ENCODE measurements at regions not wholly inside any gene's neighbourhood (a gene's known extent, or its start where the extent isn't known, plus 50 kb on each side); places are given as distances from the start of the nearest gene placed in this dataset.

- no peaks in the 10 kb centered on the region for H3K27me3 ChIP-seq (ENCODE audit: low read length)
- no peak overlapping the region for H3K4me3 ChIP-seq (ENCODE audit: low read length)
- CTCF ChIA-PET: no interaction called here
- no peaks in the 10 kb centered on the region for H3K79me2 ChIP-seq (ENCODE audit: low read length)
- intact Hi-C loops (cut with micrococcal nuclease): no loop called here
- no peak overlapping the region for H3K9ac ChIP-seq (ENCODE audit: low read length)
- no peaks in the 10 kb centered on the region for H3K9me2 ChIP-seq (replicated peaks; ENCODE audit: low read length)
- no peak overlapping the region for H3K4me2 ChIP-seq (ENCODE audit: low read length)
- POLR2A ChIA-PET (ENCODE audit: unreplicated experiment): no interaction called here
- no peak overlapping the region for H2AFZ ChIP-seq (ENCODE audit: low read length)
- H4K20me1 ChIP-seq (ENCODE audit: low read length): no peaks in the 10 kb centered on the region
- no peaks in the 10 kb centered on the region for H3K9me3 ChIP-seq (ENCODE audit: low read length)
- no peaks in the 10 kb centered on the region for H3K36me3 ChIP-seq (ENCODE audit: low read depth, low read length)
- no peaks in the 10 kb centered on the region for H3K4me1 ChIP-seq (ENCODE audit: insufficient read depth, low read length)
- ATAC-seq (no peak), DNase-seq (no peak)
- TF ChIP-seq EZH2 (IDR thresholded peaks at IDR 0.05; ENCODE audit: low read length, unreplicated experiment): no peak
- TF ChIP-seq EZH2phosphoT487 (IDR thresholded peaks at IDR 0.05; ENCODE audit: borderline replicate concordance, low read length): no peak
- no peak for TF ChIP-seq CTCF (conservative IDR thresholded peaks at IDR 0.05; ENCODE audit: low read depth, low read length)
- BruUV-seq (replicated peaks): no TSS peak
- no peaks in the 10 kb centered on the region for H3F3A ChIP-seq (ENCODE audit: low read length, unreplicated experiment)
- no peak overlapping the region for H3K27ac ChIP-seq (ENCODE audit: low read length)
These were observed 1317.2 kb downstream of the TBC1D22A start for GRCh38 chr22:48079505-48080290.

- Histone ChIP-seq H3K9me3 (ENCODE audit: low read length) (no peaks in the 10 kb centered on the region), H3K79me2 (ENCODE audit: low read length) (no peaks in the 10 kb centered on the region), H3K9me2 (replicated peaks; ENCODE audit: low read length) (no peaks in the 10 kb centered on the region), H3K36me3 (ENCODE audit: low read depth, low read length) (no peaks in the 10 kb centered on the region), H3K4me3 (ENCODE audit: low read length) (no peak overlapping the region), H3K27me3 (ENCODE audit: low read length) (no peaks in the 10 kb centered on the region), H2AFZ (ENCODE audit: low read length) (no peak overlapping the region), H3K9ac (ENCODE audit: low read length) (no peak overlapping the region), H3K4me2 (ENCODE audit: low read length) (no peak overlapping the region), H4K20me1 (ENCODE audit: low read length) (no peaks in the 10 kb centered on the region), H3K27ac (ENCODE audit: low read length) (no peak overlapping the region), H3F3A (ENCODE audit: low read length, unreplicated experiment) (no peaks in the 10 kb centered on the region), H3K4me1 (ENCODE audit: insufficient read depth, low read length) (no peaks in the 10 kb centered on the region)
- ChIA-PET CTCF (no interaction called here), POLR2A (ENCODE audit: unreplicated experiment) (no interaction called here)
- no peak for DNase-seq
- intact Hi-C loops (cut with micrococcal nuclease): no loop called here
- no peak for TF ChIP-seq CTCF (conservative IDR thresholded peaks at IDR 0.05; ENCODE audit: low read depth, low read length)
- TF ChIP-seq EZH2 (IDR thresholded peaks at IDR 0.05; ENCODE audit: low read length, unreplicated experiment): no peak
- TF ChIP-seq EZH2phosphoT487 (IDR thresholded peaks at IDR 0.05; ENCODE audit: borderline replicate concordance, low read length): no peak
- no peak for ATAC-seq
- BruUV-seq (replicated peaks): no TSS peak
These were observed 1316.4 kb downstream of the TBC1D22A start for GRCh38 chr22:48078825-48079224.

GRCh38 chr22:48077699-48078098, 1315.2 kb downstream of the TBC1D22A start:
- ATAC-seq: no peak
- Histone ChIP-seq H2AFZ (ENCODE audit: low read length) (no peak overlapping the region), H3K27ac (ENCODE audit: low read length) (no peak overlapping the region), H3K9ac (ENCODE audit: low read length) (no peak overlapping the region), H3K36me3 (ENCODE audit: low read depth, low read length) (no peaks in the 10 kb centered on the region), H3K79me2 (ENCODE audit: low read length) (no peaks in the 10 kb centered on the region), H3K27me3 (ENCODE audit: low read length) (no peaks in the 10 kb centered on the region), H4K20me1 (ENCODE audit: low read length) (no peaks in the 10 kb centered on the region), H3K9me3 (ENCODE audit: low read length) (no peaks in the 10 kb centered on the region), H3K4me3 (ENCODE audit: low read length) (no peak overlapping the region), H3K4me1 (ENCODE audit: insufficient read depth, low read length) (no peaks in the 10 kb centered on the region), H3F3A (ENCODE audit: low read length, unreplicated experiment) (no peaks in the 10 kb centered on the region), H3K9me2 (replicated peaks; ENCODE audit: low read length) (no peaks in the 10 kb centered on the region), H3K4me2 (ENCODE audit: low read length) (no peak overlapping the region)
- ChIA-PET CTCF (no interaction called here), POLR2A (ENCODE audit: unreplicated experiment) (no interaction called here)
- DNase-seq: no peak
- intact Hi-C loops (cut with micrococcal nuclease): no loop called here
- no TSS peak for BruUV-seq (replicated peaks)
- TF ChIP-seq EZH2phosphoT487 (IDR thresholded peaks at IDR 0.05; ENCODE audit: borderline replicate concordance, low read length) (no peak), EZH2 (IDR thresholded peaks at IDR 0.05; ENCODE audit: low read length, unreplicated experiment) (no peak), CTCF (conservative IDR thresholded peaks at IDR 0.05; ENCODE audit: low read depth, low read length) (no peak)

Measured in PC-3 (cell line).